Endodermal cell (in vitro differentiated cells): ENCODE measurements at regions not wholly inside any gene's neighbourhood (a gene's known extent, or its start where the extent isn't known, plus 50 kb on each side); places are given as distances from the start of the nearest gene placed in this dataset.

Source experiments
- DNase-seq: peaks from one replicate; pipeline ENCODE4 v3.0.0-alpha.2; 2017
- H3K27ac ChIP-seq: 2 replicates; pipeline ENCODE4 v1.5.1; 2013; ENCODE audit warnings: mild to moderate bottlenecking, low read depth, low read length, moderate library complexity
- H3K27me3 ChIP-seq: 2 replicates; pipeline ENCODE4 v1.6.1; 2013; ENCODE audit warnings: mild to moderate bottlenecking, low read length, moderate library complexity; ENCODE audit not compliant: insufficient read depth, control insufficient read depth, poor library complexity, severe bottlenecking
- H3K36me3 ChIP-seq: 2 replicates; pipeline ENCODE4 v1.7.0; 2013; ENCODE audit warnings: mild to moderate bottlenecking, low read length, moderate library complexity; ENCODE audit not compliant: control insufficient read depth, insufficient read depth
- H3K4me1 ChIP-seq: one replicate; pipeline ENCODE4 v1.7.0; 2013; ENCODE audit warnings: low read length; ENCODE audit not compliant: control insufficient read depth, insufficient read depth
- H3K4me3 ChIP-seq: 2 replicates; pipeline ENCODE4 v1.5.1; 2013; ENCODE audit warnings: mild to moderate bottlenecking, low read length, moderate library complexity
- H3K9ac ChIP-seq: 2 replicates; pipeline ENCODE4 v1.6.1; 2013; ENCODE audit warnings: mild to moderate bottlenecking, low read length, moderate library complexity; ENCODE audit not compliant: poor library complexity, severe bottlenecking; ENCODE audit errors: extremely low read depth
- H3K9me3 ChIP-seq: 2 replicates; pipeline ENCODE4 v1.6.1; 2013; ENCODE audit warnings: mild to moderate bottlenecking, low read length, moderate library complexity; ENCODE audit not compliant: control insufficient read depth
- H3K27ac Mint-ChIP-seq: 2 replicates; pipeline ENCODE4 v1.8.0; 2020; ENCODE audit warnings: mixed read lengths
- H3K27me3 Mint-ChIP-seq: 2 replicates; pipeline ENCODE4 v1.8.0; 2021; ENCODE audit warnings: mild to moderate bottlenecking, mixed read lengths; ENCODE audit not compliant: insufficient read depth
- H3K36me3 Mint-ChIP-seq: 2 replicates; pipeline ENCODE4 v1.8.0; 2020; ENCODE audit warnings: low read depth, mixed read lengths
- H3K4me1 Mint-ChIP-seq: 2 replicates; pipeline ENCODE4 v1.8.0; 2020; ENCODE audit warnings: mixed read lengths
- H3K4me3 Mint-ChIP-seq: 2 replicates; pipeline ENCODE4 v1.8.0; 2020; ENCODE audit warnings: mild to moderate bottlenecking, moderate library complexity, mixed read lengths
- H3K9me3 Mint-ChIP-seq: 2 replicates; pipeline ENCODE4 v1.8.0; 2020; ENCODE audit warnings: mild to moderate bottlenecking, mixed read lengths
- WGBS, 2 experiments: methylation state at CpG; one replicate each; pipeline versions ENCODE4 v1.1.5 to v1.1.7; 2013; ENCODE audit warnings: missing lambda C conversion rate in 2 of 2, mixed read lengths in 1 of 2; ENCODE audit not compliant: insufficient coverage in 1 of 2, insufficient read length in 1 of 2; 5-methylcytosine and 5-hydroxymethylcytosine counted together
- TF ChIP-seq, protein P1 (sequence below): fragments of 200-600 bp; sonication (generic); conservative IDR thresholded peaks from 2 replicates; pipeline ENCODE4 v1.5.0; 2021; ENCODE audit warnings: antibody characterized with exemption, mild to moderate bottlenecking

DNA sequence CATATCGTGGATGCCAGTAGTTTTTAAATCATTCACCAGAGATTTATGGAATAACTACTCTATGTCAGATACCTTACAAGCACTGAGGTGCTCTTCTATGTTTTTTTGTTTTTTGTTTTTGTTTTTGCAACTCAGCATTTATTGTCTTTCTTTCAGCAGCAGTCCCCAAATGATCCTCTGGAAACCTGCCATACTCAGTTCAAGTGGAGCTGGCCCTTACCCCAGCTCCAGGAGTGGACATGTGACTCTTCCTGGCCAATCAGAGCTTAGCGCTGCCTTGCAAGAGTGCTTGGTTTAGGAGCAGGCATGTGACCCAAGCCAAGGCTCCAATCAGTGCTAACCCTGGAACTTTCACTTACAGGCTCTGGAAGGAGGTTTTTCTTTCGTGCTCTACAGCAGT lies 356.6 kb upstream of the ZMIZ1 start:
- no peak overlapping the region for H3K9ac ChIP-seq
- DNase-seq = peak; percentile 63
- H3K27ac ChIP-seq = no peak overlapping the region
- peaks cover 21% of the 10 kb centered on the region for H3K27me3 Mint-ChIP-seq
- no peaks in the 10 kb centered on the region for H3K4me1 ChIP-seq
- WGBS, 2 experiments = 86 to 88% methylated on average over 1 to 3 of the region's 3 CpGs
- H3K4me1 Mint-ChIP-seq = no peaks in the 10 kb centered on the region
- H3K36me3 ChIP-seq = no peaks in the 10 kb centered on the region
- TF ChIP-seq, protein P1, sequence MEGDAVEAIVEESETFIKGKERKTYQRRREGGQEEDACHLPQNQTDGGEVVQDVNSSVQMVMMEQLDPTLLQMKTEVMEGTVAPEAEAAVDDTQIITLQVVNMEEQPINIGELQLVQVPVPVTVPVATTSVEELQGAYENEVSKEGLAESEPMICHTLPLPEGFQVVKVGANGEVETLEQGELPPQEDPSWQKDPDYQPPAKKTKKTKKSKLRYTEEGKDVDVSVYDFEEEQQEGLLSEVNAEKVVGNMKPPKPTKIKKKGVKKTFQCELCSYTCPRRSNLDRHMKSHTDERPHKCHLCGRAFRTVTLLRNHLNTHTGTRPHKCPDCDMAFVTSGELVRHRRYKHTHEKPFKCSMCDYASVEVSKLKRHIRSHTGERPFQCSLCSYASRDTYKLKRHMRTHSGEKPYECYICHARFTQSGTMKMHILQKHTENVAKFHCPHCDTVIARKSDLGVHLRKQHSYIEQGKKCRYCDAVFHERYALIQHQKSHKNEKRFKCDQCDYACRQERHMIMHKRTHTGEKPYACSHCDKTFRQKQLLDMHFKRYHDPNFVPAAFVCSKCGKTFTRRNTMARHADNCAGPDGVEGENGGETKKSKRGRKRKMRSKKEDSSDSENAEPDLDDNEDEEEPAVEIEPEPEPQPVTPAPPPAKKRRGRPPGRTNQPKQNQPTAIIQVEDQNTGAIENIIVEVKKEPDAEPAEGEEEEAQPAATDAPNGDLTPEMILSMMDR = no peak
- no peak overlapping the region for H3K4me3 Mint-ChIP-seq
- no peak overlapping the region for H3K27ac Mint-ChIP-seq
- H3K36me3 Mint-ChIP-seq = no peaks in the 10 kb centered on the region
- H3K9me3 Mint-ChIP-seq = no peaks in the 10 kb centered on the region
- H3K9me3 ChIP-seq = no peaks in the 10 kb centered on the region
- H3K27me3 ChIP-seq = no peaks in the 10 kb centered on the region
- no peak overlapping the region for H3K4me3 ChIP-seq

DNA sequence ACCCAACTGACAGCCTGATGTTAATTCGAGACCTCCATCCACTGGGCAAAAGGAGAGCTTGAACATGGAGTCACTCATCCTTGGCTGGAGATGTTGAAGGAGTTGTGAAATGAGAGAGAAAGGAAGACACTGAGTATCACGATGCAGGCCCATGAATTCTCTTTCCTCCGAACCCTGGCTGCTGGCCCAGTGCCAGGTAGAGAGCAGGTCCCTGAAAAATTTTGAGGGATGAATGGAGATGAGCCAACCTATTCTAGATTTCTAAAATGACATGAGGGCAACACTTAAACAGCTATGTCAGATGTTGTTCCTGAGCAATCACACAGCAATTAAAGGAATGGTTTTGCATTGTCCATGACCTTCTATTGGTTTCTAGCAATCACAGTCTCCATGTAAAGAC lies 355.1 kb upstream of the ZMIZ1 start:
- Mint-ChIP-seq H3K27me3 (peaks cover 21% of the 10 kb centered on the region), H3K4me1 (no peaks in the 10 kb centered on the region)

DNA sequence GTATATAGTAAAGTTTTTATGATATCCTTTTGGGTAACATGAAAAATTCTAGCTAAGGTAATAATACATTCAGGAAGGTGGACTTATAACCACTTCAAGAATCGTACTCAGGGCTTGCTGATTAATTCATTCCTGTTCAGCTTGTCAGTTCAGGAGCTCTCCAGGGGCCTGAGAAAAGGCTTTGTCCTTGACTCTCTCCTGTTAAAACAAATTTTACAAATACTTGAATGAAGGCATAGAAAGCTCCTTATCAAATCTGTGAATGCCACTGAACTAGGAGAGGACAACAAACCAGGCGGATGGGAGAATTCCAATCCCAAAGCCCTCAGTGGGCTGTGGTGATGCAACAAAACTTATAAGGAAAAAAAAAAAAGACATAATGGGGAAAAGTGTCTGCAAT lies 354.5 kb upstream of the ZMIZ1 start:
- no peak overlapping the region for H3K9ac ChIP-seq
- no peaks in the 10 kb centered on the region for H3K36me3 ChIP-seq
- no peak overlapping the region for H3K4me3 Mint-ChIP-seq
- H3K4me1 Mint-ChIP-seq = no peaks in the 10 kb centered on the region
- H3K27me3 ChIP-seq = no peaks in the 10 kb centered on the region
- no peak for DNase-seq
- H3K27me3 Mint-ChIP-seq = peaks cover 21% of the 10 kb centered on the region
- WGBS, 2 experiments = 86% methylated on average over 2 of the region's 2 CpGs
- no peaks in the 10 kb centered on the region for H3K9me3 ChIP-seq
- H3K27ac ChIP-seq = no peak overlapping the region
- H3K9me3 Mint-ChIP-seq = no peaks in the 10 kb centered on the region
- H3K36me3 Mint-ChIP-seq = no peaks in the 10 kb centered on the region
- no peak overlapping the region for H3K4me3 ChIP-seq
- no peak overlapping the region for H3K27ac Mint-ChIP-seq
- H3K4me1 ChIP-seq = no peaks in the 10 kb centered on the region
- TF ChIP-seq, protein P1 = no peak

More for the DNA sequence above, 355.1 kb upstream of the ZMIZ1 start:
- Mint-ChIP-seq H3K4me3 (no peak overlapping the region), H3K27ac (no peak overlapping the region), H3K9me3 (no peaks in the 10 kb centered on the region), H3K36me3 (no peaks in the 10 kb centered on the region)
- no peaks in the 10 kb centered on the region for H3K4me1 ChIP-seq
- TF ChIP-seq, protein P1 = no peak
- no peak overlapping the region for H3K27ac ChIP-seq
- 88 to 94% methylated on average over 3 of the region's 3 CpGs for WGBS, 2 experiments
- DNase-seq = no peak
- no peaks in the 10 kb centered on the region for H3K36me3 ChIP-seq
- H3K9me3 ChIP-seq = no peaks in the 10 kb centered on the region
- no peaks in the 10 kb centered on the region for H3K27me3 ChIP-seq
- H3K9ac ChIP-seq = no peak overlapping the region
- H3K4me3 ChIP-seq = no peak overlapping the region
